ENCODE measurements at regions not wholly inside any gene's neighbourhood (a gene's known extent, or its start where the extent isn't known, plus 50 kb on each side); places are given as distances from the start of the nearest gene placed in this dataset.

- H3K27ac ChIP-seq (ENCODE audit: low read length) = no peak overlapping the region
- no peaks in the 10 kb centered on the region for H3K9me3 ChIP-seq (ENCODE audit: insufficient read depth, low read length, severe bottlenecking)
- no peaks in the 10 kb centered on the region for H3K4me1 ChIP-seq (ENCODE audit: insufficient read depth, low read length)
- no peaks in the 10 kb centered on the region for H3K36me3 ChIP-seq (ENCODE audit: insufficient read depth, low read length)
- no peak for ATAC-seq (ENCODE audit: insufficient read depth, low read depth)
- no peak overlapping the region for H3K4me3 ChIP-seq (ENCODE audit: low read depth in 1 of 2, low read length in 2 of 2)
- no peak overlapping the region for H2AFZ ChIP-seq (ENCODE audit: low read depth, low read length)
- no peaks in the 10 kb centered on the region for H4K20me1 ChIP-seq (ENCODE audit: insufficient read depth, low read length)
- TF ChIP-seq EZH2 (IDR thresholded peaks at IDR 0.05; ENCODE audit: borderline replicate concordance, low read depth, low read length, severe bottlenecking) = no peak
- TF ChIP-seq CTCF (IDR thresholded peaks at IDR 0.05; ENCODE audit: borderline replicate concordance, extremely low read depth, low read length, poor library complexity, severe bottlenecking) = no peak
- no peaks in the 10 kb centered on the region for H3K27me3 ChIP-seq (ENCODE audit: insufficient read depth, low read length, poor library complexity)
- no peak overlapping the region for H3K9ac ChIP-seq (ENCODE audit: low read depth, low read length)
- DNase-seq = no peak
- H3K79me2 ChIP-seq (ENCODE audit: insufficient read depth, low read length) = no peaks in the 10 kb centered on the region
- H3K4me2 ChIP-seq (ENCODE audit: insufficient read depth, low read length) = no peak overlapping the region
Observed at GRCh38 chr4:179596621-179597020, 2154.4 kb upstream of the AGA start.

GRCh38 chr4:179597301-179597700, 2155.1 kb upstream of the AGA start:
- TF ChIP-seq EZH2 (IDR thresholded peaks at IDR 0.05; ENCODE audit: borderline replicate concordance, low read depth, low read length, severe bottlenecking) = no peak
- TF ChIP-seq CTCF (IDR thresholded peaks at IDR 0.05; ENCODE audit: borderline replicate concordance, extremely low read depth, low read length, poor library complexity, severe bottlenecking) = no peak
- H2AFZ ChIP-seq (ENCODE audit: low read depth, low read length) = no peak overlapping the region
- DNase-seq (no peak), ATAC-seq (ENCODE audit: insufficient read depth, low read depth) (no peak)
- no peaks in the 10 kb centered on the region for H3K36me3 ChIP-seq (ENCODE audit: insufficient read depth, low read length)
- no peak overlapping the region for H3K27ac ChIP-seq (ENCODE audit: low read length)
- H3K9ac ChIP-seq (ENCODE audit: low read depth, low read length) = no peak overlapping the region
- no peaks in the 10 kb centered on the region for H4K20me1 ChIP-seq (ENCODE audit: insufficient read depth, low read length)
- no peak overlapping the region for H3K4me3 ChIP-seq (ENCODE audit: low read depth in 1 of 2, low read length in 2 of 2)
- no peaks in the 10 kb centered on the region for H3K79me2 ChIP-seq (ENCODE audit: insufficient read depth, low read length)
- no peaks in the 10 kb centered on the region for H3K4me1 ChIP-seq (ENCODE audit: insufficient read depth, low read length)
- no peaks in the 10 kb centered on the region for H3K9me3 ChIP-seq (ENCODE audit: insufficient read depth, low read length, severe bottlenecking)
- no peaks in the 10 kb centered on the region for H3K27me3 ChIP-seq (ENCODE audit: insufficient read depth, low read length, poor library complexity)
- H3K4me2 ChIP-seq (ENCODE audit: insufficient read depth, low read length) = no peak overlapping the region

- Histone ChIP-seq H3K4me2 (ENCODE audit: insufficient read depth, low read length) (no peak overlapping the region), H3K79me2 (ENCODE audit: insufficient read depth, low read length) (no peaks in the 10 kb centered on the region)
Observed at GRCh38 chr4:179601671-179602070, 2159.4 kb upstream of the AGA start.

More at GRCh38 chr4:179601671-179602070, 2159.4 kb upstream of the AGA start:
- no peaks in the 10 kb centered on the region for H3K9me3 ChIP-seq (ENCODE audit: insufficient read depth, low read length, severe bottlenecking)
- TF ChIP-seq EZH2 (IDR thresholded peaks at IDR 0.05; ENCODE audit: borderline replicate concordance, low read depth, low read length, severe bottlenecking) (no peak), CTCF (IDR thresholded peaks at IDR 0.05; ENCODE audit: borderline replicate concordance, extremely low read depth, low read length, poor library complexity, severe bottlenecking) (no peak)
- no peaks in the 10 kb centered on the region for H3K36me3 ChIP-seq (ENCODE audit: insufficient read depth, low read length)
- ATAC-seq (ENCODE audit: insufficient read depth, low read depth) (no peak), DNase-seq (no peak)
- no peaks in the 10 kb centered on the region for H4K20me1 ChIP-seq (ENCODE audit: insufficient read depth, low read length)
- no peaks in the 10 kb centered on the region for H3K27me3 ChIP-seq (ENCODE audit: insufficient read depth, low read length, poor library complexity)
- H3K9ac ChIP-seq (ENCODE audit: low read depth, low read length) = no peak overlapping the region
- H3K27ac ChIP-seq (ENCODE audit: low read length) = no peak overlapping the region
- H3K4me1 ChIP-seq (ENCODE audit: insufficient read depth, low read length) = no peaks in the 10 kb centered on the region
- H3K4me3 ChIP-seq (ENCODE audit: low read depth in 1 of 2, low read length in 2 of 2) = no peak overlapping the region
- H2AFZ ChIP-seq (ENCODE audit: low read depth, low read length) = no peak overlapping the region
